Upper lobe of left lung (tissue), 6 donors: ENCODE measurements at regions not wholly inside any gene's neighbourhood (a gene's known extent, or its start where the extent isn't known, plus 50 kb on each side); places are given as distances from the start of the nearest gene placed in this dataset.

Experiments
- ATAC-seq, 2 donors: fragments of 200-7000 bp; cut with Tn5 transposase; one replicate each; pipeline ENCODE4 v1.9.1; 2022; ENCODE audit warnings: mild to moderate bottlenecking in 2 of 2, moderate library complexity in 2 of 2; ENCODE audit not compliant: low FRiP score in 2 of 2
- DNase-seq, 2 donors: peaks; one replicate each; pipeline ENCODE4 v3.0.0-alpha.2; 2019 to 2020
- H3K27ac ChIP-seq, 4 donors: fragments of 200-600 bp; sonication (generic); one replicate each; pipeline ENCODE4 v1.5.1; 2016 to 2019
- H3K27me3 ChIP-seq, 4 donors: fragments of 200-600 bp; sonication (generic); one replicate each; pipeline ENCODE4 v1.5.1; 2017 to 2019
- H3K36me3 ChIP-seq, 4 donors: fragments of 200-600 bp; sonication (generic); one replicate each; pipeline ENCODE4 v1.5.1; 2016 to 2019
- H3K4me1 ChIP-seq, 4 donors: fragments of 200-600 bp; sonication (generic); one replicate each; pipeline ENCODE4 v1.5.1; 2018 to 2019
- H3K4me3 ChIP-seq, 4 donors: fragments of 200-600 bp; sonication (generic); one replicate each; pipeline ENCODE4 v1.5.1; 2017 to 2019; ENCODE audit warnings: mild to moderate bottlenecking in 2 of 4, moderate library complexity in 1 of 4
- H3K9me3 ChIP-seq, 4 donors: fragments of 200-600 bp; sonication (generic); one replicate each; pipeline ENCODE4 v1.5.1; 2018 to 2019
- EP300 ChIP-seq, 4 donors: sonication (generic); formaldehyde crosslinking; IDR thresholded peaks; one replicate each; pipeline ENCODE4 v1.5.1; 2017; ENCODE audit warnings: antibody characterized with exemption in 4 of 4, control low read depth in 2 of 4
- POLR2A ChIP-seq, 4 donors: fragments of 450-650 bp; IDR thresholded peaks; one replicate each; pipeline ENCODE4 v1.5.1; 2016 to 2017; ENCODE audit warnings: antibody characterized with exemption in 4 of 4, mild to moderate bottlenecking in 2 of 4
- POLR2AphosphoS5 ChIP-seq, 2 donors: sonication (generic); formaldehyde crosslinking; IDR thresholded peaks; one replicate each; pipeline ENCODE4 v1.5.1; 2017; ENCODE audit warnings: antibody characterized with exemption in 2 of 2
- WGBS, 2 donors: methylation state at CpG; one replicate each; pipeline ENCODE4 v1.1.5; 2017 to 2018; 5-methylcytosine and 5-hydroxymethylcytosine counted together
- TF ChIP-seq, protein P1 (sequence below), 6 experiments: fragments of 450-650 bp in 4 of 6; fragments of 200-600 bp in 2 of 6; sonication (generic) in 2 of 6; IDR thresholded peaks; one replicate each; pipeline ENCODE4 v1.5.1; 2016 to 2019; ENCODE audit warnings: antibody characterized with exemption in 6 of 6
- donor health status: DM: no; HTN: no; CAD: no; lungs with moderate emphysema.
- donor health status: DM: no; HTN: yes; CAD: no; lungs with severe emphysema.

GRCh38 chr2:7262727-7263126 lies 345.5 kb downstream of the RNF144A start:
- Histone ChIP-seq H3K9me3 (no peaks in the 10 kb centered on the region), H3K4me1 (no peaks in the 10 kb centered on the region), H3K4me3 (no peak overlapping the region), H3K27ac (no peak overlapping the region), H3K36me3 (no peaks in the 10 kb centered on the region), H3K27me3 (no peaks in the 10 kb centered on the region)
- ATAC-seq: no peak
- 53 to 59% methylated on average over 6 of the region's 6 CpGs for WGBS, 2 donors
- DNase-seq: no peak
- TF ChIP-seq POLR2A (IDR thresholded peaks at IDR 0.05) (no peak), EP300 (IDR thresholded peaks at IDR 0.05) (no peak), POLR2AphosphoS5 (IDR thresholded peaks at IDR 0.05) (no peak)
- TF ChIP-seq, protein P1, sequence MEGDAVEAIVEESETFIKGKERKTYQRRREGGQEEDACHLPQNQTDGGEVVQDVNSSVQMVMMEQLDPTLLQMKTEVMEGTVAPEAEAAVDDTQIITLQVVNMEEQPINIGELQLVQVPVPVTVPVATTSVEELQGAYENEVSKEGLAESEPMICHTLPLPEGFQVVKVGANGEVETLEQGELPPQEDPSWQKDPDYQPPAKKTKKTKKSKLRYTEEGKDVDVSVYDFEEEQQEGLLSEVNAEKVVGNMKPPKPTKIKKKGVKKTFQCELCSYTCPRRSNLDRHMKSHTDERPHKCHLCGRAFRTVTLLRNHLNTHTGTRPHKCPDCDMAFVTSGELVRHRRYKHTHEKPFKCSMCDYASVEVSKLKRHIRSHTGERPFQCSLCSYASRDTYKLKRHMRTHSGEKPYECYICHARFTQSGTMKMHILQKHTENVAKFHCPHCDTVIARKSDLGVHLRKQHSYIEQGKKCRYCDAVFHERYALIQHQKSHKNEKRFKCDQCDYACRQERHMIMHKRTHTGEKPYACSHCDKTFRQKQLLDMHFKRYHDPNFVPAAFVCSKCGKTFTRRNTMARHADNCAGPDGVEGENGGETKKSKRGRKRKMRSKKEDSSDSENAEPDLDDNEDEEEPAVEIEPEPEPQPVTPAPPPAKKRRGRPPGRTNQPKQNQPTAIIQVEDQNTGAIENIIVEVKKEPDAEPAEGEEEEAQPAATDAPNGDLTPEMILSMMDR (IDR thresholded peaks at IDR 0.05): no peak

DNA sequence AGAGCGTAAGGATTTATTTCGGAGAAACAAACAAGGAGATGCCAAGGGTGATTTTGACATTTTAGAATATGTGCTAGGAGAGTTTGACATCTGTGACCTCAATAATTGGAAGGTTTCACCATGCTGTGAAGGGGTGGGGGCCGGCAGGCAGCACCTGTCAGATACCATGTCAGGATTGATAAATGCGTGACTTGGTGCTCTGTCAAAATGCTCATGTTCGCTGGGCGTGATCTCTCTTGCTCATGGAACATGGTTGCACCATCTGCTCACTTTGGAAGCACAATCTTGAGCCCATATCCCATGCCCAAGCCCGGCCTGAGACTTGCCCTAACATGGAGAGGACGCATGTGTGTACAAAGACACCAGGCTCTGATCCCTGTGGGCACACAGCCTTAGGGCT lies 347.6 kb downstream of the RNF144A start:
- no peak for DNase-seq

GRCh38 chr2:7265286-7265685 lies 348.1 kb downstream of the RNF144A start:
- Histone ChIP-seq H3K27ac (no peak overlapping the region), H3K9me3 (no peaks in the 10 kb centered on the region), H3K4me1 (no peaks in the 10 kb centered on the region), H3K4me3 (no peak overlapping the region), H3K27me3 (no peaks in the 10 kb centered on the region), H3K36me3 (no peaks in the 10 kb centered on the region)
- WGBS, 2 donors: 72 to 94% methylated on average over 8 of the region's 8 CpGs
- TF ChIP-seq EP300 (IDR thresholded peaks at IDR 0.05): no peak
- DNase-seq (peak in 1 of 2 donors; percentile 29), ATAC-seq (no peak)

More for the DNA sequence above, 347.6 kb downstream of the RNF144A start:
- H3K4me3 ChIP-seq: no peak overlapping the region
- 91 to 96% methylated on average over 6 to 8 of the region's 8 CpGs for WGBS, 2 donors
- no peak for ATAC-seq
- H3K9me3 ChIP-seq: no peaks in the 10 kb centered on the region
- no peaks in the 10 kb centered on the region for H3K27me3 ChIP-seq
- no peaks in the 10 kb centered on the region for H3K36me3 ChIP-seq
- TF ChIP-seq EP300 (IDR thresholded peaks at IDR 0.05) (no peak), POLR2A (IDR thresholded peaks at IDR 0.05) (no peak), POLR2AphosphoS5 (IDR thresholded peaks at IDR 0.05) (no peak)
- TF ChIP-seq, protein P1 (IDR thresholded peaks at IDR 0.05): no peak
- H3K4me1 ChIP-seq: no peaks in the 10 kb centered on the region
- no peak overlapping the region for H3K27ac ChIP-seq

DNA sequence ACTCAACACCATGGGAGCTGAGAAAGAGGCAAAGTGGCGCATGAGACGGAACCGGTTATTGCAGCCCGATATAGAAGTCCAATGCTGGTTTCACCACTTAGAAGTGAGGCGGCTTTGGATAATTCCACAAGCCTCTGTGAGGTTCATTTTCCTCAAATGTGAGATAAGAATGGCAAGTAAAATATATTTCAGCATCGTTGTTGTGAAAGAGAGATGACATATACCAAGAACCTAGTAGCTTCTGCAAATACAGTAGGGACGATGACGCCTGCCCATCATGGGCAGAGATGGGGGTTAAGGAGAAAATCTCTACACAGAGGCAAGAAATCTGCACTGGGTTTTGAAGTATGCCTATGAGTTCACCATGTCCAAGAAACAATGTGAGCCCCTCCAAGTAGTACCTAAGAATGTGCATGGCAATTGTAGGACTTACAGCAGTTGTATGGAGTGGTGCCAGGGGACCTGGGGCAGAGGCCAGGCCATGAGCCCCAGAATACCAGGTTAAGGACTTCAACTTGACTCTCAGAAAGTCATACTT lies 352.0 kb downstream of the RNF144A start:
- ATAC-seq (no peak), DNase-seq (no peak)
- H3K4me3 ChIP-seq: no peak overlapping the region
- no peaks in the 10 kb centered on the region for H3K27me3 ChIP-seq
- H3K9me3 ChIP-seq: no peaks in the 10 kb centered on the region
- TF ChIP-seq EP300 (IDR thresholded peaks at IDR 0.05) (no peak), POLR2A (IDR thresholded peaks at IDR 0.05) (no peak), POLR2AphosphoS5 (IDR thresholded peaks at IDR 0.05) (no peak)
- TF ChIP-seq, protein P1 (IDR thresholded peaks at IDR 0.05): no peak
- H3K4me1 ChIP-seq: no peaks in the 10 kb centered on the region
- no peaks in the 10 kb centered on the region for H3K36me3 ChIP-seq
- 95 to 96% methylated on average over 8 of the region's 8 CpGs for WGBS, 2 donors
- H3K27ac ChIP-seq: no peak overlapping the region

DNA sequence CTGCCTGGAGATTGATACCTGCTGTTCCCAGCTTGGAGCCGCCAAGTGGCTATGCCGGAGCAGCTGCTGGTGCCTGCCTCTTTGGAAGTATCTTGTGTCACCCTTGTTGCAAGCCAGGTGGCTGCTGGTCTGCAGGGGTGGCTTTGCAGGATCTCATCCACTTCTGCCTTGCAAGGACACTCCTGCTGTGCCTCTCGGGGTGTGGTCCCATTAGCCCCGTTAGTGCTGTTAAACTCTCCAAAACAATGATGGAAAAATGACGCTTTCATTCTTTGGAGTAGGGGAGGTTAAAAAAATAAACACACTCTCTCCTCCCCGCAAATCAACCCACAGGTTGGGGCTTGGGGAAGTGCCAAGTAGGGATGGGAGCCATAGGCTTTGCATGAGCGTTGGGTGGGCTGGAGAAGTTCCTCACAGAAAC lies 352.8 kb downstream of the RNF144A start:
- ATAC-seq: no peak
- H3K4me1 ChIP-seq: no peaks in the 10 kb centered on the region
- 77 to 87% methylated on average over 7 of the region's 7 CpGs for WGBS, 2 donors
- no peaks in the 10 kb centered on the region for H3K9me3 ChIP-seq
- H3K27me3 ChIP-seq: no peaks in the 10 kb centered on the region
- no peak for DNase-seq
- H3K27ac ChIP-seq: no peak overlapping the region
- no peak for TF ChIP-seq POLR2A (IDR thresholded peaks at IDR 0.05)
- no peak for TF ChIP-seq EP300 (IDR thresholded peaks at IDR 0.05)
- TF ChIP-seq, protein P1 (IDR thresholded peaks at IDR 0.05): no peak
- no peak for TF ChIP-seq POLR2AphosphoS5 (IDR thresholded peaks at IDR 0.05)
- H3K36me3 ChIP-seq: no peaks in the 10 kb centered on the region
- no peak overlapping the region for H3K4me3 ChIP-seq
